Gastrocnemius medialis (tissue), 4 donors: ENCODE measurements at regions not wholly inside any gene's neighbourhood (a gene's known extent, or its start where the extent isn't known, plus 50 kb on each side); places are given as distances from the start of the nearest gene placed in this dataset.
"Not testable (repeated sequence)": the region's sequence is repeated elsewhere in the genome, so short reads cannot be mapped to it uniquely, and the experiment has no call there.

Source experiments
- ATAC-seq, 2 donors: fragments of 150-250 bp; one replicate each; pipeline ENCODE4 v1.9.1; 2016
- DNase-seq, 2 donors: peaks; one replicate each; pipeline ENCODE4 v3.0.0-alpha.2; 2019
- H3K27ac ChIP-seq, 4 donors: fragments of 200-600 bp; sonication (generic); 1 replicate in 1 of 4; 2 replicates in 3 of 4; pipeline ENCODE4 v1.5.1; 2016 to 2018; ENCODE audit warnings: mild to moderate bottlenecking in 2 of 4, moderate library complexity in 1 of 4
- H3K27me3 ChIP-seq, 3 donors: fragments of 200-600 bp; sonication (generic) in 2 of 3; 1 replicate in 1 of 3; 2 replicates in 2 of 3; pipeline versions ENCODE4 v1.5.1 to v1.6.0; 2016 to 2019; ENCODE audit warnings: mild to moderate bottlenecking in 1 of 3, moderate library complexity in 1 of 3
- H3K36me3 ChIP-seq, 2 donors: fragments of 200-600 bp; sonication (generic) in 1 of 2; one replicate each; pipeline ENCODE4 v1.5.1; 2017 to 2018
- H3K4me1 ChIP-seq, 2 donors: fragments of 200-600 bp; sonication (generic) in 1 of 2; one replicate each; pipeline ENCODE4 v1.5.1; 2016 to 2017; ENCODE audit warnings: mild to moderate bottlenecking in 2 of 2
- H3K4me3 ChIP-seq, 4 donors: fragments of 200-600 bp; sonication (generic) in 3 of 4; 1 replicate in 1 of 4; 2 replicates in 3 of 4; pipeline ENCODE4 v1.5.1; 2016 to 2019; ENCODE audit warnings: mild to moderate bottlenecking in 2 of 4
- H3K9me3 ChIP-seq, 3 donors: fragments of 200-600 bp; sonication (generic) in 2 of 3; 1 replicate in 1 of 3; 2 replicates in 2 of 3; pipeline ENCODE4 v1.5.1; 2016 to 2019
- CTCF ChIP-seq, 5 experiments: fragments of 450-650 bp in 3 of 5; fragments of 200-600 bp in 2 of 5; sonication (generic) in 2 of 5; IDR thresholded peaks in 4 of 5; conservative IDR thresholded peaks in 1 of 5; 1 replicate in 4 of 5; 2 replicates in 1 of 5; pipeline ENCODE4 v1.5.1; 2016 to 2019; ENCODE audit warnings: antibody characterized with exemption in 5 of 5, mild to moderate bottlenecking in 3 of 5, moderate library complexity in 3 of 5
- POLR2A ChIP-seq, 2 donors: fragments of 450-650 bp; IDR thresholded peaks; one replicate each; pipeline ENCODE4 v1.6.1; 2017; ENCODE audit warnings: antibody characterized with exemption in 2 of 2, mild to moderate bottlenecking in 2 of 2, moderate library complexity in 2 of 2
- in situ Hi-C, 4 donors: fragments of 200-750 bp; cut with MboI; loops; one replicate each; pipeline versions ENCODE4 v1.15.0 to v1.8.0; 2017; ENCODE audit warnings: low sequenced_read_pairs in 4 of 4
- intact Hi-C: fragments of 100-400 bp; cut with DNase I; formaldehyde crosslinking; loops from one replicate; pipeline ENCODE4 v1.15.1; 2023; ENCODE audit warnings: low total_unique reads

GRCh38 chr13:73310366-73310765 lies 251.6 kb downstream of the KLF5 start:
- no peaks in the 10 kb centered on the region for H3K36me3 ChIP-seq
- no peaks in the 10 kb centered on the region for H3K27me3 ChIP-seq
- H3K4me3 ChIP-seq: no peak overlapping the region
- DNase-seq (no peak), ATAC-seq (no peak)
- in situ Hi-C loops (no loop called here), intact Hi-C loops (no loop called here)
- peaks cover 0 to 2% (median 0%) of the 10 kb centered on the region in 3 donors for H3K9me3 ChIP-seq
- TF ChIP-seq CTCF (IDR thresholded peaks at IDR 0.05 in 4 of 5, conservative IDR thresholded peaks at IDR 0.05 in 1 of 5) (no peak), POLR2A (IDR thresholded peaks at IDR 0.05) (no peak)
- no peak overlapping the region for H3K27ac ChIP-seq
- no peaks in the 10 kb centered on the region for H3K4me1 ChIP-seq

GRCh38 chr13:73307481-73307880 lies 248.7 kb downstream of the KLF5 start:
- H3K9me3 ChIP-seq: no peaks in the 10 kb centered on the region
- in situ Hi-C loops: no loop called here

DNA sequence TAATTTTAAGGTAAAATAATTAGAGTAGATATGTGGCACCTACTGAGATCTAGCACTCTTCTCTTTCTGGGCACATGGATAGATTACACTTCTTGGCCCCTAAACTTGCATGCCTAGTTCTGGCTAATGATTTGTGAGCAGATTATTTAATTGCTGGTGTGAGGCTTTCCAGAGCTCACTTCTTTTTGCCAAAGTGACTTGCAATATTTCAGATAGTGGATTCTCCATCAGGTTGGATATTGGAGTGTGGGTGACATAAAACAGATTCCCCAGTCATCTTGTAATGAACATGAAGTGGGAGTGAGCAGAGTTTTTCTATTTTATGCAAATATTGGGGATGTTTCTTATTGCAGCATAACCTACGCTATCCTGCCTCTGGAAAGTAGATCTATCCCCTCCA lies 247.9 kb downstream of the KLF5 start:
- H3K9me3 ChIP-seq: no peaks in the 10 kb centered on the region
- no peaks in the 10 kb centered on the region for H3K36me3 ChIP-seq
- no peak for ATAC-seq
- no peak for DNase-seq
- TF ChIP-seq CTCF (IDR thresholded peaks at IDR 0.05 in 4 of 5, conservative IDR thresholded peaks at IDR 0.05 in 1 of 5): no peak
- no peak for TF ChIP-seq POLR2A (IDR thresholded peaks at IDR 0.05)
- no peak overlapping the region for H3K4me3 ChIP-seq
- intact Hi-C loops (no loop called here), in situ Hi-C loops (no loop called here)
- no peaks in the 10 kb centered on the region for H3K27me3 ChIP-seq
- no peak overlapping the region for H3K27ac ChIP-seq
- no peaks in the 10 kb centered on the region for H3K4me1 ChIP-seq

More at GRCh38 chr13:73307481-73307880, 248.7 kb downstream of the KLF5 start:
- TF ChIP-seq POLR2A (IDR thresholded peaks at IDR 0.05): no peak
- no peak for TF ChIP-seq CTCF (IDR thresholded peaks at IDR 0.05 in 4 of 5, conservative IDR thresholded peaks at IDR 0.05 in 1 of 5)
- intact Hi-C loops: no loop called here
- Histone ChIP-seq H3K27ac (no peak overlapping the region), H3K4me3 (no peak overlapping the region), H3K27me3 (no peaks in the 10 kb centered on the region), H3K4me1 (no peaks in the 10 kb centered on the region), H3K36me3 (no peaks in the 10 kb centered on the region)
- no peak for DNase-seq
- ATAC-seq: no peak

DNA sequence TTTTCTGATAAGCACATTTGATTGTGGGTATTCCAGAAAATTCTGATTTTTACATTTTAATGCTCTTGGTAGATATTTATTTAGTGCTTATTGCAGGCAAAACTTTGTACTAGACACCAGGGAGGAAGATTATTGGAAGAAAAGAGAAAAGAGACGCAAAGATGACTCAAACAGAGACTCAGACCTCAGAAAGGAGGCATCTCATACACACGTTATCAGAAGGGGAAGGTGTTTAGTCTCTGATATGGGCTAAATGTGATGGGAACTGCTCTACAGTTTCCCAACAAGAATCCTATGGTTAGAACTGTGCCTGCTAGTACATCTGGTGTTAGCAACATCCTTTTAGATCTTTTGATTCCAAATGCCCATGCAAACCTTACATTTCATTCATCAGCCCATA lies 245.6 kb downstream of the KLF5 start:
- intact Hi-C loops: no loop called here
- in situ Hi-C loops: no loop called here
- Histone ChIP-seq H3K27ac (no peak overlapping the region), H3K4me3 (no peak overlapping the region), H3K27me3 (no peaks in the 10 kb centered on the region), H3K9me3 (no peaks in the 10 kb centered on the region), H3K36me3 (no peaks in the 10 kb centered on the region), H3K4me1 (no peaks in the 10 kb centered on the region)
- DNase-seq (no peak), ATAC-seq (no peak)
- no peak for TF ChIP-seq CTCF (IDR thresholded peaks at IDR 0.05 in 4 of 5, conservative IDR thresholded peaks at IDR 0.05 in 1 of 5)
- TF ChIP-seq POLR2A (IDR thresholded peaks at IDR 0.05): no peak

DNA sequence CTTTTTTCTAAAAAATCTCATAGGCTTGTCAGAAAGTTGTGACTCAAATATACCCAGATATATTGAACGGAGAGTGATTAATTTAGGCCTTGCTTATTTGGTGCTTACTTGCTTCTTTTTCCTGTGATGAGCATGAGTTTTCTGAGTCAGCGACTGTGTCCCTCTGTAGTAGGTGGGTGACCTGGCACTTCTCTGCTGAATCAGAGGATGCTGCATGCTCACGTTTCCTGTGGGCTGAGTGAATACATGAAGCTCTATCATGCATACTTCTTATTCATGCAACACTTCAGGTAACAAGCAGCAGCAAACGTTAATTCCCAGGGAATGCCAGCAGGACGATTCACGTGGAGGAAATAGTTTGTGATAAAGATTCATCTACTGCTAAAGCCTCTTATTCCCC lies 245.0 kb downstream of the KLF5 start:
- in situ Hi-C loops (no loop called here), intact Hi-C loops (no loop called here)
- H3K9me3 ChIP-seq: no peaks in the 10 kb centered on the region
- DNase-seq (no peak), ATAC-seq (no peak)
- no peaks in the 10 kb centered on the region for H3K4me1 ChIP-seq
- H3K27ac ChIP-seq: no peak overlapping the region
- H3K27me3 ChIP-seq: no peaks in the 10 kb centered on the region
- H3K4me3 ChIP-seq: no peak overlapping the region
- no peaks in the 10 kb centered on the region for H3K36me3 ChIP-seq
- no peak for TF ChIP-seq POLR2A (IDR thresholded peaks at IDR 0.05)
- no peak for TF ChIP-seq CTCF (IDR thresholded peaks at IDR 0.05 in 4 of 5, conservative IDR thresholded peaks at IDR 0.05 in 1 of 5)

GRCh38 chr13:73301622-73302021 lies 242.8 kb downstream of the KLF5 start:
- in situ Hi-C loops, H3K9me3 ChIP-seq, H3K4me1 ChIP-seq, intact Hi-C loops, H3K27me3 ChIP-seq, H3K36me3 ChIP-seq, DNase-seq, H3K27ac ChIP-seq, H3K4me3 ChIP-seq, ATAC-seq: not testable (repeated sequence)
